Upper lobe of left lung (tissue), 4 donors: ENCODE measurements at regions not wholly inside any gene's neighbourhood (a gene's known extent, or its start where the extent isn't known, plus 50 kb on each side); places are given as distances from the start of the nearest gene placed in this dataset.

Experiments
- CTCF ChIP-seq, 6 experiments: fragments of 450-650 bp in 4 of 6; fragments of 200-600 bp in 2 of 6; sonication (generic) in 2 of 6; IDR thresholded peaks; one replicate each; pipeline ENCODE4 v1.5.1; 2016 to 2019; ENCODE audit warnings: antibody characterized with exemption in 6 of 6
- POLR2A ChIP-seq, 4 donors: fragments of 450-650 bp; IDR thresholded peaks; one replicate each; pipeline ENCODE4 v1.5.1; 2016 to 2017; ENCODE audit warnings: antibody characterized with exemption in 4 of 4, mild to moderate bottlenecking in 2 of 4

- TF ChIP-seq CTCF (IDR thresholded peaks at IDR 0.05) (no peak), POLR2A (IDR thresholded peaks at IDR 0.05) (no peak)
These were observed 894.4 kb downstream of the BCL11A start for GRCh38 chr2:59658906-59659635.
